Astrocyte (in vitro differentiated cells and primary cell): ENCODE measurements at regions not wholly inside any gene's neighbourhood (a gene's known extent, or its start where the extent isn't known, plus 50 kb on each side); places are given as distances from the start of the nearest gene placed in this dataset.

Experiments used
- DNase-seq: peaks from one replicate; pipeline ENCODE4 v3.0.0-alpha.2; 2010; ENCODE audit warnings: low read depth
- FAIRE-seq: peaks from 2 replicates; lab custom pipeline; 2011; peaks lifted over from hg19 to GRCh38; lab: Jason Lieb, UNC
- H2AFZ ChIP-seq: 2 replicates; pipeline ENCODE4 v1.6.0; 2012; ENCODE audit warnings: low read depth, low read length, inconsistent platforms
- H3K27ac ChIP-seq: 2 replicates; pipeline ENCODE4 v1.5.1; 2011; ENCODE audit warnings: low read depth, low read length, inconsistent platforms
- H3K27me3 ChIP-seq: 2 replicates; pipeline ENCODE4 v1.6.0; 2011; ENCODE audit warnings: low read length, inconsistent platforms; ENCODE audit not compliant: insufficient read depth
- H3K36me3 ChIP-seq: 2 replicates; pipeline ENCODE4 v1.5.1; 2011; ENCODE audit warnings: low read length, inconsistent platforms; ENCODE audit not compliant: insufficient read depth
- H3K4me1 ChIP-seq: 2 replicates; pipeline ENCODE4 v1.5.1; 2011; ENCODE audit warnings: low read length, inconsistent platforms; ENCODE audit not compliant: insufficient read depth
- H3K4me2 ChIP-seq: 2 replicates; pipeline ENCODE4 v1.6.0; 2012; ENCODE audit warnings: low read length, inconsistent platforms
- H3K4me3 ChIP-seq: 2 replicates; pipeline ENCODE4 v1.5.1; 2011; ENCODE audit warnings: low read depth, mild to moderate bottlenecking, low read length, inconsistent platforms; ENCODE audit not compliant: insufficient read depth
- H3K79me2 ChIP-seq: 2 replicates; pipeline ENCODE4 v1.6.0; 2012; ENCODE audit warnings: mild to moderate bottlenecking, low read length, inconsistent platforms; ENCODE audit not compliant: insufficient read depth
- H3K9ac ChIP-seq: 2 replicates; pipeline ENCODE4 v1.6.0; 2012; ENCODE audit warnings: mild to moderate bottlenecking, low read length, inconsistent platforms
- H3K9me3 ChIP-seq: 2 replicates; pipeline ENCODE4 v1.5.1; 2012; ENCODE audit warnings: low read depth, mild to moderate bottlenecking, low read length, inconsistent platforms; ENCODE audit not compliant: insufficient read depth
- H4K20me1 ChIP-seq: 2 replicates; pipeline ENCODE4 v1.6.0; 2012; ENCODE audit warnings: low read length, inconsistent platforms; ENCODE audit not compliant: insufficient read depth
- H3K27ac Mint-ChIP-seq: one replicate; pipeline ENCODE4 v1.8.0; 2021; ENCODE audit warnings: mild to moderate bottlenecking, mixed read lengths; ENCODE audit not compliant: unreplicated experiment
- H3K27me3 Mint-ChIP-seq: one replicate; pipeline ENCODE4 v1.8.0; 2021; ENCODE audit warnings: low read depth, mixed read lengths; ENCODE audit not compliant: unreplicated experiment
- H3K36me3 Mint-ChIP-seq: one replicate; pipeline ENCODE4 v1.8.0; 2021; ENCODE audit warnings: low read depth, mixed read lengths; ENCODE audit not compliant: unreplicated experiment
- H3K4me1 Mint-ChIP-seq: one replicate; pipeline ENCODE4 v1.8.0; 2021; ENCODE audit warnings: low read depth, mixed read lengths; ENCODE audit not compliant: unreplicated experiment
- H3K4me3 Mint-ChIP-seq: one replicate; pipeline ENCODE4 v1.8.0; 2021; ENCODE audit warnings: mild to moderate bottlenecking, moderate library complexity, mixed read lengths; ENCODE audit not compliant: unreplicated experiment
- H3K9me3 Mint-ChIP-seq: one replicate; pipeline ENCODE4 v1.8.0; 2021; ENCODE audit warnings: mild to moderate bottlenecking, mixed read lengths; ENCODE audit not compliant: unreplicated experiment
- EZH2 ChIP-seq: IDR thresholded peaks from 2 replicates; pipeline ENCODE4 v1.6.1; 2012; ENCODE audit warnings: mild to moderate bottlenecking, low read length, inconsistent platforms; ENCODE audit not compliant: insufficient read depth
- TF ChIP-seq, protein P1 (sequence below): IDR thresholded peaks from 2 replicates; pipeline ENCODE4 v1.5.1; 2011; ENCODE audit warnings: low read depth, mild to moderate bottlenecking, inconsistent platforms, low read length, moderate library complexity; ENCODE audit not compliant: insufficient read depth

DNA sequence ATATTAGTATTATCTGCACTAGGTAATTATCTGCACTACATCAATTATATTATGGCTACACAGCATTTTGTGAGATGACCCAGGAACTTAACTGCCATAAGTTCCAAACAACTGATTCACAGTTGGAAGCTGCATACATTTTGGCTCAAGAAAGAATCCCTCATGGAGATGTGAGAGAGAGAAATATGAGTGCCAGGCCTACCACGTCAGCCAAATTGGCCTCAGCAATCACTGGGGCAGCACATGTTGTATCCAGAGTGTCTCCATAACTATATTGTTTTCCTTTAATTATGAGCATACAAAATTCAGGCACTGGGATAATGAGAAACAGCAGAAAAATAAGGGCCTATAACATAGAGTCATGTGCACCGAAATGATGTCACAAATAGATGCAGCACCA lies 174.2 kb upstream of the DMD start:
- no peak overlapping the region for H3K4me2 ChIP-seq
- FAIRE-seq (peak; percentile 76), DNase-seq (no peak)
- no peaks in the 10 kb centered on the region for H3K27me3 ChIP-seq
- H3K27ac ChIP-seq: no peak overlapping the region
- H3K36me3 ChIP-seq: no peaks in the 10 kb centered on the region
- no peak overlapping the region for H2AFZ ChIP-seq
- Mint-ChIP-seq H3K36me3 (no peaks in the 10 kb centered on the region), H3K4me1 (no peaks in the 10 kb centered on the region), H3K27ac (no peak overlapping the region), H3K4me3 (no peak overlapping the region), H3K9me3 (no peaks in the 10 kb centered on the region), H3K27me3 (no peaks in the 10 kb centered on the region)
- no peak overlapping the region for H3K4me3 ChIP-seq
- no peaks in the 10 kb centered on the region for H3K9me3 ChIP-seq
- no peaks in the 10 kb centered on the region for H4K20me1 ChIP-seq
- no peak overlapping the region for H3K9ac ChIP-seq
- TF ChIP-seq EZH2: no peak
- TF ChIP-seq, protein P1, sequence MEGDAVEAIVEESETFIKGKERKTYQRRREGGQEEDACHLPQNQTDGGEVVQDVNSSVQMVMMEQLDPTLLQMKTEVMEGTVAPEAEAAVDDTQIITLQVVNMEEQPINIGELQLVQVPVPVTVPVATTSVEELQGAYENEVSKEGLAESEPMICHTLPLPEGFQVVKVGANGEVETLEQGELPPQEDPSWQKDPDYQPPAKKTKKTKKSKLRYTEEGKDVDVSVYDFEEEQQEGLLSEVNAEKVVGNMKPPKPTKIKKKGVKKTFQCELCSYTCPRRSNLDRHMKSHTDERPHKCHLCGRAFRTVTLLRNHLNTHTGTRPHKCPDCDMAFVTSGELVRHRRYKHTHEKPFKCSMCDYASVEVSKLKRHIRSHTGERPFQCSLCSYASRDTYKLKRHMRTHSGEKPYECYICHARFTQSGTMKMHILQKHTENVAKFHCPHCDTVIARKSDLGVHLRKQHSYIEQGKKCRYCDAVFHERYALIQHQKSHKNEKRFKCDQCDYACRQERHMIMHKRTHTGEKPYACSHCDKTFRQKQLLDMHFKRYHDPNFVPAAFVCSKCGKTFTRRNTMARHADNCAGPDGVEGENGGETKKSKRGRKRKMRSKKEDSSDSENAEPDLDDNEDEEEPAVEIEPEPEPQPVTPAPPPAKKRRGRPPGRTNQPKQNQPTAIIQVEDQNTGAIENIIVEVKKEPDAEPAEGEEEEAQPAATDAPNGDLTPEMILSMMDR: no peak
- H3K4me1 ChIP-seq: no peaks in the 10 kb centered on the region
- no peaks in the 10 kb centered on the region for H3K79me2 ChIP-seq

DNA sequence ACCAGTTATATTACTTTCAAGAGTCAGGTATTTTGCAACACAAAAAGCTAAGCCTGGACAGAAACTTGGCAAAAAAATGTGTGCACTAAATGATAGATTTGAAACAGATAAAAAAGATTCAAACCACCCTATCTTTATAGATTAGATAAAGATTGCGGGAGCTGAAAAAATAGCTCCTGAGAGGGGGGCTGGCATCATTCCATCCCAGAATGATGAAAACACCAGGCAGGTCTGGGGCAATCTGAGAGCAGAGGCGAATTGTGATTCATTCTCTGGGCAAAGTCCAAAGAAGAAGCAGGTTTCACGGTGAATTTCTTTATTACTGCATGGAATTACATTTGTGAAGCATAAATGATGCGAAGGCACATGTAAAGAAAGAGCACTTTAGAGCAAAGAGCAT lies 168.5 kb upstream of the DMD start:
- FAIRE-seq (no peak), DNase-seq (no peak)
- H3K36me3 Mint-ChIP-seq: no peaks in the 10 kb centered on the region
- Histone ChIP-seq H4K20me1 (no peaks in the 10 kb centered on the region), H3K79me2 (no peaks in the 10 kb centered on the region), H3K4me2 (no peak overlapping the region), H3K27me3 (no peaks in the 10 kb centered on the region), H3K36me3 (no peaks in the 10 kb centered on the region), H3K4me3 (no peak overlapping the region), H3K9me3 (no peaks in the 10 kb centered on the region), H3K27ac (no peak overlapping the region), H2AFZ (no peak overlapping the region), H3K4me1 (no peaks in the 10 kb centered on the region), H3K9ac (no peak overlapping the region)
- H3K27ac Mint-ChIP-seq: no peak overlapping the region
- H3K4me1 Mint-ChIP-seq: no peaks in the 10 kb centered on the region
- no peak overlapping the region for H3K4me3 Mint-ChIP-seq
- TF ChIP-seq, protein P1: no peak
- TF ChIP-seq EZH2: no peak
- H3K9me3 Mint-ChIP-seq: no peaks in the 10 kb centered on the region
- H3K27me3 Mint-ChIP-seq: no peaks in the 10 kb centered on the region

DNA sequence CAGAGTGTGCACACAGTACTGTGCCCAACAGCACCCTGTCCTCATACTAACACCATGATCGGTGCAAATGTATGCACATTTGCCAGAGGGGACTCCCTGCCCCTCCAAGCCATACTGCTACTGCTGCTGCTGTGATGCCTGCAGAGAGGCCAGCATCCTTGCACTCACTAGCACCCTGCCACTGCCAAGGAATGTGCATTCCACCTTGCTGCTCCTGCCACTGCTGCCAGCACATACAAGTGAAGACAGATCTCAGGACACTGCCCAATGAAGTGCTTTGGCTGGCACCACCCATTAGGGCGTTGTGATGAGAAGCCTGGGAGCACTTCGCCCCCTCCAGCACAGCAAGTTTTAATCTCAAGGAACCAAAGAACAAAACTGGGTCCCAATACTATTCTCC lies 146.3 kb upstream of the DMD start:
- FAIRE-seq (no peak), DNase-seq (no peak)
- Mint-ChIP-seq H3K4me3 (no peak overlapping the region), H3K27me3 (no peaks in the 10 kb centered on the region), H3K4me1 (no peaks in the 10 kb centered on the region), H3K36me3 (no peaks in the 10 kb centered on the region), H3K27ac (no peak overlapping the region), H3K9me3 (no peaks in the 10 kb centered on the region)
- Histone ChIP-seq H3K9ac (no peak overlapping the region), H3K27me3 (no peaks in the 10 kb centered on the region), H3K9me3 (no peaks in the 10 kb centered on the region), H3K4me1 (no peaks in the 10 kb centered on the region), H3K4me2 (no peak overlapping the region), H3K79me2 (no peaks in the 10 kb centered on the region), H3K4me3 (no peak overlapping the region), H4K20me1 (no peaks in the 10 kb centered on the region), H3K27ac (no peak overlapping the region), H2AFZ (no peak overlapping the region), H3K36me3 (no peaks in the 10 kb centered on the region)
- no peak for TF ChIP-seq EZH2
- TF ChIP-seq, protein P1: no peak
